BE2C (cell line): ENCODE measurements at regions not wholly inside any gene's neighbourhood (a gene's known extent, or its start where the extent isn't known, plus 50 kb on each side); places are given as distances from the start of the nearest gene placed in this dataset.

Experiments used
- DNase-seq: peaks from one replicate; pipeline ENCODE4 v3.0.0-alpha.2; 2020
- H3K27me3 ChIP-seq: fragments of 250-450 bp; sonication (Bioruptor Pico); 2 replicates; pipeline ENCODE4 v1.5.1; 2020; ENCODE audit warnings: mild to moderate bottlenecking
- H3K36me3 ChIP-seq: fragments of 250-450 bp; sonication (Bioruptor Pico); 2 replicates; pipeline ENCODE4 v1.5.1; 2020; ENCODE audit warnings: mild to moderate bottlenecking
- H3K4me1 ChIP-seq: fragments of 250-450 bp; sonication (Bioruptor Pico); 2 replicates; pipeline ENCODE4 v1.5.1; 2020
- H3K4me3 ChIP-seq: 2 replicates; pipeline ENCODE4 v1.5.1; 2011; ENCODE audit warnings: low read depth, low read length
- H3K9me3 ChIP-seq: fragments of 250-450 bp; sonication (Bioruptor Pico); 2 replicates; pipeline ENCODE4 v1.5.1; 2020
- TF ChIP-seq, protein P1 (sequence below): IDR thresholded peaks from 2 replicates; pipeline ENCODE4 v1.5.1; 2012; ENCODE audit warnings: mild to moderate bottlenecking, low read depth, low read length

DNA sequence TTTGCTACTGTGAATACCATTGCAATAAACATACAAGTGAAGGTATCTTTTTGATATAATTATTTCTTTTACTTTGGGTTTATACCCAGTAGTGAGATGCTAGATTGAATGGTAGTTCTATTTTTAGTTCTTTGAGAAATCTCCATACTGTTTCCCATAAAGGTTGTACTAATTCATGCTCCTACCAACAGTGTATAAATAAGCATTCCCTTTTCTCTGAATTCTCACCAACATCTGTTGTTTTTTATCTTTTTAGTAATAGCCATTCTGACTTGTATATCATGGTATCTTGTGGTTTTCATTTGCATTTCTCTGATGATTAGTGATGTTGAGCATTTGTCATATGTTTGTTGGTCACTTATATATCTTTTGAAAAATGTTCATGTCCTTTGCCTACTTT lies 183.6 kb upstream of the LRFN2 start:
- Histone ChIP-seq H3K9me3 (no peaks in the 10 kb centered on the region; the same call in 1 of the 2 replicates), H3K4me3 (no peak overlapping the region), H3K27me3 (no peaks in the 10 kb centered on the region), H3K36me3 (no peaks in the 10 kb centered on the region), H3K4me1 (no peaks in the 10 kb centered on the region)
- TF ChIP-seq, protein P1, sequence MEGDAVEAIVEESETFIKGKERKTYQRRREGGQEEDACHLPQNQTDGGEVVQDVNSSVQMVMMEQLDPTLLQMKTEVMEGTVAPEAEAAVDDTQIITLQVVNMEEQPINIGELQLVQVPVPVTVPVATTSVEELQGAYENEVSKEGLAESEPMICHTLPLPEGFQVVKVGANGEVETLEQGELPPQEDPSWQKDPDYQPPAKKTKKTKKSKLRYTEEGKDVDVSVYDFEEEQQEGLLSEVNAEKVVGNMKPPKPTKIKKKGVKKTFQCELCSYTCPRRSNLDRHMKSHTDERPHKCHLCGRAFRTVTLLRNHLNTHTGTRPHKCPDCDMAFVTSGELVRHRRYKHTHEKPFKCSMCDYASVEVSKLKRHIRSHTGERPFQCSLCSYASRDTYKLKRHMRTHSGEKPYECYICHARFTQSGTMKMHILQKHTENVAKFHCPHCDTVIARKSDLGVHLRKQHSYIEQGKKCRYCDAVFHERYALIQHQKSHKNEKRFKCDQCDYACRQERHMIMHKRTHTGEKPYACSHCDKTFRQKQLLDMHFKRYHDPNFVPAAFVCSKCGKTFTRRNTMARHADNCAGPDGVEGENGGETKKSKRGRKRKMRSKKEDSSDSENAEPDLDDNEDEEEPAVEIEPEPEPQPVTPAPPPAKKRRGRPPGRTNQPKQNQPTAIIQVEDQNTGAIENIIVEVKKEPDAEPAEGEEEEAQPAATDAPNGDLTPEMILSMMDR = no peak
- DNase-seq = no peak

DNA sequence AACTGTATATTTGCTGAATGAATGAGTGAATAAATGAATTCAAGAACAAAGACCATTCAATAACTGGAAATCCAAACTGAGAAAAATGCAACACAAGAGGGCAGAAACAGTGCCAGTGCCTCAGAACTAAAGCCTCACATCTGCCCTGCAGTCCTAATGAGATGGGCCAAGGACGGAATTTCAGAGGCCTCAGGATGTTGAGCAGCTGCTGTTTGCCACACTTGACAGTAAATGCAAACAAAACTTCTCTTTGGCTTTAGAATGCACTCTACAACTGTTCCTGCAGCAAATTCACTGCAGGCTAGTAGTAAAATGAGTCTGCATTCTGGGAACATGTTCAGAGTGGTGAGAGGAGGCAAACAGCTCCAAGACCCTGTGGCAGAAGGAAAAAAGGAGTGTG lies 177.6 kb upstream of the LRFN2 start:
- Histone ChIP-seq H3K4me1 (peaks cover 6% of the 10 kb centered on the region; the same call in 1 of the 2 replicates), H3K9me3 (no peaks in the 10 kb centered on the region), H3K36me3 (no peaks in the 10 kb centered on the region), H3K27me3 (no peaks in the 10 kb centered on the region), H3K4me3 (no peak overlapping the region)
- TF ChIP-seq, protein P1 = no peak
- DNase-seq = no peak

- TF ChIP-seq, protein P1 = no peak
- Histone ChIP-seq H3K9me3 (no peaks in the 10 kb centered on the region), H3K4me1 (peaks cover 6% of the 10 kb centered on the region; the same call in 1 of the 2 replicates), H3K4me3 (no peak overlapping the region), H3K27me3 (no peaks in the 10 kb centered on the region), H3K36me3 (no peaks in the 10 kb centered on the region)
- no peak for DNase-seq
These were observed 175.8 kb upstream of the LRFN2 start for GRCh38 chr6:40762981-40763380.

- H3K9me3 ChIP-seq = no peaks in the 10 kb centered on the region
- H3K36me3 ChIP-seq = no peaks in the 10 kb centered on the region
- H3K4me1 ChIP-seq = peaks cover 6% of the 10 kb centered on the region; the same call in 1 of the 2 replicates
- TF ChIP-seq, protein P1 = no peak
- DNase-seq = no peak
- no peaks in the 10 kb centered on the region for H3K27me3 ChIP-seq
- no peak overlapping the region for H3K4me3 ChIP-seq
These were observed 173.7 kb upstream of the LRFN2 start for GRCh38 chr6:40760887-40761286.

GRCh38 chr6:40759838-40760237 lies 172.7 kb upstream of the LRFN2 start:
- TF ChIP-seq, protein P1 = no peak
- Histone ChIP-seq H3K27me3 (no peaks in the 10 kb centered on the region), H3K36me3 (no peaks in the 10 kb centered on the region), H3K4me1 (peaks cover 7% of the 10 kb centered on the region), H3K9me3 (no peaks in the 10 kb centered on the region), H3K4me3 (no peak overlapping the region)
- no peak for DNase-seq

DNA sequence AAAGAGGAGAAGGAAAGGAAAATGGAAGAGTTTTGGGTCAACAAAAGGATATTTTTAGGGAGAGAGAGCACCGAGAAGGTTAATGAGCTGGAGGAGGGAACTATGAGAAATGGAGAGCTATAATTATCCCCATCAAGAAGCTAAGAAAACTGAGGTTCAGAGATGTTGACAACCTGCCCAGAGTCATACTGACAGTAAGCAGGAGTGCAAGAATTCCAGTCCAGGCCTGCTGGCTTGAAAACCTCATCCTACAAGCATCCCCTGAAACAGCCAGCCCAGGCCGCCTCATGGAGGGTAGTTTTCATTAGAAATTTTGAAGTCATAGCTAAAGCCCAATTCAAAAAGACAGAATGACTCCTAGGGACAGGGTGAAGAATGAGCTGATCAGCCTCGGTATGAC lies 172.1 kb upstream of the LRFN2 start:
- no peak overlapping the region for H3K4me3 ChIP-seq
- no peaks in the 10 kb centered on the region for H3K36me3 ChIP-seq
- no peaks in the 10 kb centered on the region for H3K27me3 ChIP-seq
- no peak for DNase-seq
- H3K4me1 ChIP-seq = peaks cover 12% of the 10 kb centered on the region
- TF ChIP-seq, protein P1 = no peak
- no peaks in the 10 kb centered on the region for H3K9me3 ChIP-seq
